PC-3 (cell line): ENCODE measurements at regions not wholly inside any gene's neighbourhood (a gene's known extent, or its start where the extent isn't known, plus 50 kb on each side); places are given as distances from the start of the nearest gene placed in this dataset.
A peak's percentile ranks its signal among the peaks of the same experiment; 100 is the strongest.

Source experiments
- ATAC-seq: fragments of 200-7000 bp; cut with Tn5 transposase; 2 replicates; pipeline ENCODE4 v1.9.1; 2020; ENCODE audit warnings: mild to moderate bottlenecking, moderate library complexity
- BruUV-seq: library from RNA; stranded (reverse); fragments of 400-500 nt; replicated peaks from 2 replicates; lab custom pipeline; 2021; lab: Mats Ljungman, UMichigan
- CTCF ChIA-PET: fragments of 300-600 bp; sonication (Branson Sonifier 250); formaldehyde crosslinking; loops from one replicate; lab custom pipeline; 2022; ENCODE audit warnings: antibody characterized with exemption; lab: Charles Lee
- POLR2A ChIA-PET: fragments of 300-600 bp; sonication (Branson Sonifier 250); formaldehyde crosslinking; loops from one replicate; lab custom pipeline; 2022; ENCODE audit warnings: antibody characterized with exemption; ENCODE audit not compliant: unreplicated experiment; lab: Charles Lee
- DNase-seq: peaks from one replicate; pipeline ENCODE4 v3.0.0-alpha.2; 2015
- H2AFZ ChIP-seq: fragments of 300-600 bp; sonication (generic); 2 replicates; pipeline ENCODE4 v1.6.0; 2016; ENCODE audit warnings: antibody characterized with exemption, low read length
- H3F3A ChIP-seq: fragments of 300-600 bp; sonication (generic); one replicate; pipeline ENCODE4 v1.6.0; 2017; ENCODE audit warnings: antibody characterized with exemption, low read length, control low read depth, mild to moderate bottlenecking; ENCODE audit not compliant: unreplicated experiment
- H3K27ac ChIP-seq: fragments of 300-600 bp; sonication (generic); 2 replicates; pipeline ENCODE4 v1.5.1; 2016; ENCODE audit warnings: mild to moderate bottlenecking, low read length
- H3K27me3 ChIP-seq: fragments of 300-600 bp; sonication (generic); 2 replicates; pipeline ENCODE4 v1.6.1; 2016; ENCODE audit warnings: low read length, mixed read lengths
- H3K36me3 ChIP-seq: fragments of 300-600 bp; sonication (generic); 2 replicates; pipeline ENCODE4 v1.6.1; 2016; ENCODE audit warnings: low read depth, mixed run types, low read length, mixed read lengths
- H3K4me1 ChIP-seq: fragments of 300-600 bp; sonication (generic); 2 replicates; pipeline ENCODE4 v1.5.1; 2016; ENCODE audit warnings: low read length; ENCODE audit not compliant: insufficient read depth
- H3K4me2 ChIP-seq: fragments of 300-600 bp; sonication (generic); 2 replicates; pipeline ENCODE4 v1.6.0; 2016; ENCODE audit warnings: low read length
- H3K4me3 ChIP-seq: fragments of 300-600 bp; sonication (generic); 2 replicates; pipeline ENCODE4 v1.5.1; 2016; ENCODE audit warnings: mild to moderate bottlenecking, low read length, mixed read lengths
- H3K79me2 ChIP-seq: fragments of 300-600 bp; sonication (generic); 2 replicates; pipeline ENCODE4 v1.6.1; 2017; ENCODE audit warnings: low read length, mixed read lengths
- H3K9ac ChIP-seq: fragments of 300-600 bp; sonication (generic); 2 replicates; pipeline ENCODE4 v1.6.0; 2016; ENCODE audit warnings: mild to moderate bottlenecking, low read length
- H3K9me2 ChIP-seq: fragments of 300-600 bp; sonication (generic); replicated peaks from 2 replicates; pipeline ENCODE4 v1.6.1; 2016; ENCODE audit warnings: mixed run types, low read length, mixed read lengths
- H3K9me3 ChIP-seq: fragments of 300-600 bp; sonication (generic); 2 replicates; pipeline ENCODE4 v1.6.1; 2016; ENCODE audit warnings: low read length, mixed read lengths
- H4K20me1 ChIP-seq: fragments of 300-600 bp; sonication (generic); 2 replicates; pipeline ENCODE4 v1.6.1; 2016; ENCODE audit warnings: low read length, mixed read lengths
- EZH2 ChIP-seq: fragments of 300-600 bp; sonication (generic); IDR thresholded peaks from one replicate; pipeline ENCODE4 v1.6.1; 2017; ENCODE audit warnings: antibody characterized with exemption, mild to moderate bottlenecking, low read length; ENCODE audit not compliant: unreplicated experiment
- EZH2phosphoT487 ChIP-seq: fragments of 300-600 bp; sonication (generic); IDR thresholded peaks from 2 replicates; pipeline ENCODE4 v1.6.1; 2018; ENCODE audit warnings: mild to moderate bottlenecking, antibody characterized with exemption, low read length, borderline replicate concordance
- intact Hi-C: fragments of 100-400 bp; cut with micrococcal nuclease; formaldehyde crosslinking; loops from 2 replicates; pipeline ENCODE4 v1.9.0; 2023
- TF ChIP-seq, protein P1 (sequence below): fragments of 300-600 bp; sonication (generic); conservative IDR thresholded peaks from 2 replicates; pipeline ENCODE4 v1.5.1; 2017; ENCODE audit warnings: antibody characterized with exemption, low read depth, mild to moderate bottlenecking, low read length

DNA sequence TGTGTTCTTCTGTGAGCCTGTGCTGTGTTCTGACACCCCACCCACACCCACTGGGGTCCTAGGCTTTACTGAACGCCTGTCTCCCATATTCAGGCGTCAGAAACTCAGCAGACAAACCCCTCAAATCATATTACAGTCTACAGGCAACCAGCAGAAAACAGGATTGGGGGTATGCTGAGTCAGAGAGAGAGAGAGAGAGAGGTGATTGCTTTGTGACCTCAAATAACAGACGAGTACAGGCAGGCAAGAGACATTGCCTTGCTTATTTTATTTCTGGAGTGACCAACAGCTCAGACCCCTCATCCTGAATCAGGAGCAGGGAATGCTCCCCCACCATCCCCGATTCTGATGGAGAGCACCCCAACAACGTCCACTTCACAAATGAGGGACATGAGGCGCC lies 473.9 kb downstream of the PMP22 start:
- Histone ChIP-seq H3K9ac (no peak overlapping the region), H3F3A (no peaks in the 10 kb centered on the region), H3K27ac (no peak overlapping the region), H3K27me3 (peaks cover 54% of the 10 kb centered on the region), H3K9me3 (no peaks in the 10 kb centered on the region), H3K79me2 (no peaks in the 10 kb centered on the region), H3K4me2 (no peak overlapping the region), H3K9me2 (no peaks in the 10 kb centered on the region), H2AFZ (no peak overlapping the region), H3K36me3 (no peaks in the 10 kb centered on the region), H3K4me1 (no peaks in the 10 kb centered on the region), H3K4me3 (no peak overlapping the region), H4K20me1 (no peaks in the 10 kb centered on the region)
- no peak for ATAC-seq
- TF ChIP-seq EZH2 (no peak), EZH2phosphoT487 (no peak)
- TF ChIP-seq, protein P1, sequence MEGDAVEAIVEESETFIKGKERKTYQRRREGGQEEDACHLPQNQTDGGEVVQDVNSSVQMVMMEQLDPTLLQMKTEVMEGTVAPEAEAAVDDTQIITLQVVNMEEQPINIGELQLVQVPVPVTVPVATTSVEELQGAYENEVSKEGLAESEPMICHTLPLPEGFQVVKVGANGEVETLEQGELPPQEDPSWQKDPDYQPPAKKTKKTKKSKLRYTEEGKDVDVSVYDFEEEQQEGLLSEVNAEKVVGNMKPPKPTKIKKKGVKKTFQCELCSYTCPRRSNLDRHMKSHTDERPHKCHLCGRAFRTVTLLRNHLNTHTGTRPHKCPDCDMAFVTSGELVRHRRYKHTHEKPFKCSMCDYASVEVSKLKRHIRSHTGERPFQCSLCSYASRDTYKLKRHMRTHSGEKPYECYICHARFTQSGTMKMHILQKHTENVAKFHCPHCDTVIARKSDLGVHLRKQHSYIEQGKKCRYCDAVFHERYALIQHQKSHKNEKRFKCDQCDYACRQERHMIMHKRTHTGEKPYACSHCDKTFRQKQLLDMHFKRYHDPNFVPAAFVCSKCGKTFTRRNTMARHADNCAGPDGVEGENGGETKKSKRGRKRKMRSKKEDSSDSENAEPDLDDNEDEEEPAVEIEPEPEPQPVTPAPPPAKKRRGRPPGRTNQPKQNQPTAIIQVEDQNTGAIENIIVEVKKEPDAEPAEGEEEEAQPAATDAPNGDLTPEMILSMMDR: no peak
- ChIA-PET CTCF (no interaction called here), POLR2A (no interaction called here)
- intact Hi-C loops: no loop called here
- BruUV-seq: no TSS peak
- no peak for DNase-seq

DNA sequence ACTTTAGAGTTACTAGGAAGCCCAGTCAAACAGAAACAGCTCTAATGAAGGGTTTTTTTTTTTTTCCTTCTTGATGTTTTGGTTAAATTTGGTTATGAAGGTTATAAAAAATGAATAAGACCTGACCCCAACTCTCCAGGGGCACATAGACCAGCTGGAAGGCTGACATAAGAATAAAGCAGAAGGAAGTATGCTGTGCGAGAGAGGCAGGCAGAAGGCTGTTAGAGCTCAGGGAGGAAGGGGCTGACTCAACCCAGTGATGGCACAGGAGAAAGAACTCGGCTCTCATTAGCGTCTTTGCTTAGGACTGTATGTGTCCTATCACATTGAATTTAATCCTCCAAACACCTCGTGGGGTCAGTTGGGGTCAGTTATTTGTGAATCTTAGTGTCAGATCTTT lies 474.6 kb downstream of the PMP22 start:
- Histone ChIP-seq H3K27me3 (peaks cover 48% of the 10 kb centered on the region), H3K4me2 (no peak overlapping the region), H3K27ac (no peak overlapping the region), H3K9me2 (no peaks in the 10 kb centered on the region), H3K9me3 (no peaks in the 10 kb centered on the region), H3K79me2 (no peaks in the 10 kb centered on the region), H3K4me1 (no peaks in the 10 kb centered on the region), H3K36me3 (no peaks in the 10 kb centered on the region), H3K4me3 (no peak overlapping the region), H3F3A (no peaks in the 10 kb centered on the region), H2AFZ (no peak overlapping the region), H3K9ac (no peak overlapping the region), H4K20me1 (no peaks in the 10 kb centered on the region)
- ATAC-seq (no peak), DNase-seq (no peak)
- TF ChIP-seq, protein P1: no peak
- TF ChIP-seq EZH2phosphoT487 (no peak), EZH2 (no peak)
- intact Hi-C loops: no loop called here
- BruUV-seq: no TSS peak
- CTCF ChIA-PET: no interaction called here
- POLR2A ChIA-PET: no interaction called here

DNA sequence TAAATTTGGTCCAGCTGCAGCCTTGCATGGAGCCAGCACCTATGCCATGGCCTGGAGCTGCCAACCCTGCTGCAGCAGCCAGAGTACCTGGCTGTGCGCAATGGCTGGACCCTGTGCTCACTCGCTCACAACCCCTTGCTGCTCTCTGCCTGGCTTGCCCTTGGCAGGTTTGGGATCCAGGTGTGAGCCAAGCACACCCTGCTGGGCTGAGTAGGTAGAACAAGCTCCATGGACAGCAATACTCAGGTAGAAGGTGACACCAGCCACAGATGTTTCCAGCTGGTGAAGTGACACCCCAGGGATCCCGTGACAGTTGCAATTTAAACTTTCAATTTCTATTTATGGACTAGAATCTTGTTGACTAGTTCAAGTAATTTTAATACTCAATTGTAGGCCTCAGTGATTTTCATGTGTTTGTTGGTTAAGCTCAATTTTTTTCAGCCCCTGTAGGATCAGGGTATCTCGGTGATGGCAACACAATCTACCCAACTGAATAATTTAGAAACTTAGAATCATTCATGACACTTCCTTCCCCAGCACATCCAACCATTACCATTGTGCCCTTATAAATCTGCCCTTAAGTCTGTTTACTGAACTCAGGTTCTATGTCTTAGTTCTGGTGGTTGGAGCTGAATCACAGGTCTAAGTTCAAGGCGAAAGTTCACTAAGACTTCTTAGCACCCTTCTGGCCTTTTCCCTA lies 480.0 kb downstream of the PMP22 start:
- no peaks in the 10 kb centered on the region for H3K9me2 ChIP-seq
- H3K79me2 ChIP-seq: no peaks in the 10 kb centered on the region
- no peaks in the 10 kb centered on the region for H3F3A ChIP-seq
- H3K4me1 ChIP-seq: no peaks in the 10 kb centered on the region
- BruUV-seq: no TSS peak
- H3K4me2 ChIP-seq: no peak overlapping the region
- ChIA-PET CTCF (no interaction called here), POLR2A (no interaction called here)
- no peaks in the 10 kb centered on the region for H3K36me3 ChIP-seq
- no peak overlapping the region for H3K9ac ChIP-seq
- H3K9me3 ChIP-seq: no peaks in the 10 kb centered on the region
- H2AFZ ChIP-seq: no peak overlapping the region
- no peak overlapping the region for H3K4me3 ChIP-seq
- intact Hi-C loops: no loop called here
- no peaks in the 10 kb centered on the region for H4K20me1 ChIP-seq
- H3K27ac ChIP-seq: no peak overlapping the region
- ATAC-seq: no peak
- H3K27me3 ChIP-seq: peaks cover 15% of the 10 kb centered on the region
- TF ChIP-seq EZH2: no peak
- TF ChIP-seq, protein P1: peak; percentile 60
- peak; percentile 48 for DNase-seq
